WERI-Rb-1 (cell line): ENCODE measurements at regions not wholly inside any gene's neighbourhood (a gene's known extent, or its start where the extent isn't known, plus 50 kb on each side); places are given as distances from the start of the nearest gene placed in this dataset.

Experiments
- DNase-seq: peaks from one replicate; pipeline ENCODE4 v3.0.0-alpha.2; 2020
- H3K27ac ChIP-seq: fragments of 250-450 bp; sonication (Bioruptor Pico); 2 replicates; pipeline ENCODE4 v1.5.1; 2020; ENCODE audit warnings: mild to moderate bottlenecking, moderate library complexity
- H3K27me3 ChIP-seq: fragments of 250-450 bp; sonication (Bioruptor Pico); 2 replicates; pipeline ENCODE4 v1.5.1; 2021; ENCODE audit warnings: mild to moderate bottlenecking, low read depth, moderate library complexity; ENCODE audit not compliant: insufficient read depth, severe bottlenecking
- H3K36me3 ChIP-seq: fragments of 250-450 bp; sonication (Bioruptor Pico); 2 replicates; pipeline ENCODE4 v1.5.1; 2020; ENCODE audit warnings: mild to moderate bottlenecking, moderate library complexity
- H3K4me3 ChIP-seq: 2 replicates; pipeline ENCODE4 v1.5.1; 2011; ENCODE audit warnings: low read depth, mild to moderate bottlenecking, control low read depth, low read length
- H3K9me3 ChIP-seq: fragments of 250-450 bp; sonication (Bioruptor Pico); 2 replicates; pipeline ENCODE4 v1.5.1; 2021; ENCODE audit warnings: mild to moderate bottlenecking, moderate library complexity; ENCODE audit not compliant: severe bottlenecking
- CTCF ChIP-seq: IDR thresholded peaks from 2 replicates; pipeline ENCODE4 v1.5.1; 2011; ENCODE audit warnings: low read depth, mild to moderate bottlenecking, control low read depth, inconsistent platforms, low read length

- no peaks in the 10 kb centered on the region for H3K9me3 ChIP-seq
- peak overlapping the region; percentile 33 for H3K27ac ChIP-seq
- H3K4me3 ChIP-seq = no peak overlapping the region
- H3K36me3 ChIP-seq = no peaks in the 10 kb centered on the region
- no peaks in the 10 kb centered on the region for H3K27me3 ChIP-seq
- no peak for TF ChIP-seq CTCF
- DNase-seq = no peak
Observed at GRCh38 chr2:9692456-9693195, 61.8 kb upstream of the YWHAQ start.

- Histone ChIP-seq H3K27ac (peak overlapping the region; percentile 21; the same call in 1 of the 2 replicates), H3K4me3 (no peak overlapping the region), H3K27me3 (no peaks in the 10 kb centered on the region), H3K9me3 (no peaks in the 10 kb centered on the region), H3K36me3 (no peaks in the 10 kb centered on the region)
- no peak for DNase-seq
- no peak for TF ChIP-seq CTCF
Observed at GRCh38 chr2:9693196-9693491, 62.3 kb upstream of the YWHAQ start.

GRCh38 chr2:9693646-9694045 is 62.8 kb upstream of the YWHAQ start:
- no peak for DNase-seq

GRCh38 chr2:9694661-9695234 is 64.0 kb upstream of the YWHAQ start:
- H3K9me3 ChIP-seq = no peaks in the 10 kb centered on the region
- H3K27ac ChIP-seq = no peak overlapping the region
- no peak overlapping the region for H3K4me3 ChIP-seq
- no peak for DNase-seq
- no peaks in the 10 kb centered on the region for H3K36me3 ChIP-seq
- H3K27me3 ChIP-seq = no peaks in the 10 kb centered on the region
- no peak for TF ChIP-seq CTCF

More at GRCh38 chr2:9693646-9694045, 62.8 kb upstream of the YWHAQ start:
- H3K27me3 ChIP-seq = no peaks in the 10 kb centered on the region
- TF ChIP-seq CTCF = no peak
- no peaks in the 10 kb centered on the region for H3K9me3 ChIP-seq
- no peak overlapping the region for H3K27ac ChIP-seq
- no peak overlapping the region for H3K4me3 ChIP-seq
- no peaks in the 10 kb centered on the region for H3K36me3 ChIP-seq

- no peaks in the 10 kb centered on the region for H3K36me3 ChIP-seq
- no peak for TF ChIP-seq CTCF
- no peaks in the 10 kb centered on the region for H3K27me3 ChIP-seq
- no peak for DNase-seq
- no peak overlapping the region for H3K27ac ChIP-seq
- no peaks in the 10 kb centered on the region for H3K9me3 ChIP-seq
- H3K4me3 ChIP-seq = no peak overlapping the region
Observed at GRCh38 chr2:9695941-9696340, 65.1 kb upstream of the YWHAQ start.

GRCh38 chr2:9696731-9697130 is 65.9 kb upstream of the YWHAQ start:
- DNase-seq = no peak
- Histone ChIP-seq H3K4me3 (no peak overlapping the region), H3K27ac (no peak overlapping the region), H3K36me3 (no peaks in the 10 kb centered on the region), H3K9me3 (no peaks in the 10 kb centered on the region), H3K27me3 (no peaks in the 10 kb centered on the region)
- no peak for TF ChIP-seq CTCF
